Bronchial epithelial cell (primary cell): ENCODE measurements at regions not wholly inside any gene's neighbourhood (a gene's known extent, or its start where the extent isn't known, plus 50 kb on each side); places are given as distances from the start of the nearest gene placed in this dataset.

Source experiments
- DNase-seq: peaks from one replicate; pipeline ENCODE4 v3.0.0-alpha.2; 2010; ENCODE audit warnings: low read depth
- FAIRE-seq: peaks from 2 replicates; lab custom pipeline; 2011; peaks lifted over from hg19 to GRCh38; lab: Jason Lieb, UNC
- H3K27me3 ChIP-seq: 2 replicates; pipeline ENCODE4 v1.5.1; 2011; ENCODE audit warnings: low read length; ENCODE audit not compliant: control insufficient read depth, insufficient read depth
- H3K36me3 ChIP-seq: 2 replicates; pipeline ENCODE4 v1.5.1; 2011; ENCODE audit warnings: low read length; ENCODE audit not compliant: control insufficient read depth, insufficient read depth
- H3K4me3 ChIP-seq: 2 replicates; pipeline ENCODE4 v1.5.1; 2011; ENCODE audit warnings: mild to moderate bottlenecking, low read depth, low read length, control low read depth
- CTCF ChIP-seq: IDR thresholded peaks from 2 replicates; pipeline ENCODE4 v1.5.1; 2011; ENCODE audit warnings: mild to moderate bottlenecking, moderate library complexity, low read length, control low read depth, inconsistent platforms; ENCODE audit not compliant: insufficient read depth, severe bottlenecking

- H3K4me3 ChIP-seq = no peak overlapping the region
- FAIRE-seq (no peak), DNase-seq (no peak)
- TF ChIP-seq CTCF = no peak
- H3K36me3 ChIP-seq = no peaks in the 10 kb centered on the region
- peaks cover 1% of the 10 kb centered on the region for H3K27me3 ChIP-seq
These were observed 216.3 kb downstream of the TMEM182 start for GRCh38 chr2:102978091-102978490.

- Histone ChIP-seq H3K27me3 (peaks cover 1% of the 10 kb centered on the region), H3K36me3 (no peaks in the 10 kb centered on the region), H3K4me3 (no peak overlapping the region)
- no peak for DNase-seq
- no peak for TF ChIP-seq CTCF
- no peak for FAIRE-seq
These were observed 217.6 kb downstream of the TMEM182 start for GRCh38 chr2:102979429-102979828.

- Histone ChIP-seq H3K4me3 (no peak overlapping the region), H3K27me3 (peaks cover 1% of the 10 kb centered on the region), H3K36me3 (no peaks in the 10 kb centered on the region)
- DNase-seq = peak; percentile 67
- no peak for TF ChIP-seq CTCF
- no peak for FAIRE-seq
These were observed 222.0 kb downstream of the TMEM182 start for GRCh38 chr2:102983786-102984185.

- no peak overlapping the region for H3K4me3 ChIP-seq
- no peak for TF ChIP-seq CTCF
- H3K27me3 ChIP-seq = no peaks in the 10 kb centered on the region
- DNase-seq = peak; percentile 13
- FAIRE-seq = no peak
- no peaks in the 10 kb centered on the region for H3K36me3 ChIP-seq
These were observed 225.1 kb downstream of the TMEM182 start for GRCh38 chr2:102986826-102987490.

- no peaks in the 10 kb centered on the region for H3K36me3 ChIP-seq
- no peak for DNase-seq
- FAIRE-seq = no peak
- H3K4me3 ChIP-seq = no peak overlapping the region
- TF ChIP-seq CTCF = no peak
- H3K27me3 ChIP-seq = no peaks in the 10 kb centered on the region
These were observed 230.8 kb downstream of the TMEM182 start for GRCh38 chr2:102992607-102993006.

GRCh38 chr2:102999958-103000357, 238.1 kb downstream of the TMEM182 start:
- Histone ChIP-seq H3K36me3 (no peaks in the 10 kb centered on the region), H3K27me3 (no peaks in the 10 kb centered on the region), H3K4me3 (no peak overlapping the region)
- FAIRE-seq (no peak), DNase-seq (no peak)
- TF ChIP-seq CTCF = no peak
